CD4-positive, alpha-beta T cell (primary cell): ENCODE measurements at regions not wholly inside any gene's neighbourhood (a gene's known extent, or its start where the extent isn't known, plus 50 kb on each side); places are given as distances from the start of the nearest gene placed in this dataset.
"Not testable (repeated sequence)": the region's sequence is repeated elsewhere in the genome, so short reads cannot be mapped to it uniquely, and the experiment has no call there.

Source experiments
- ATAC-seq: fragments of 200-7000 bp; cut with Tn5 transposase; one replicate; pipeline ENCODE4 v1.10.0; 2022; ENCODE audit warnings: mild to moderate bottlenecking; ENCODE audit not compliant: poor library complexity
- CTCF ChIA-PET: fragments of 350-600 bp; sonication (Branson Sonifier 250); formaldehyde crosslinking; loops from one replicate; lab custom pipeline; 2021; ENCODE audit warnings: antibody characterized with exemption, inconsistent platforms; lab: Charles Lee
- POLR2A ChIA-PET: fragments of 350-600 bp; sonication (Branson Sonifier 250); formaldehyde crosslinking; loops from one replicate; lab custom pipeline; 2021; ENCODE audit warnings: antibody characterized with exemption, inconsistent platforms; lab: Charles Lee
- DNase-seq, 14 experiments: peaks; one replicate each; pipeline ENCODE4 v3.0.0-alpha.2; 2013 to 2020; ENCODE audit warnings: mixed read lengths in 2 of 14
- H3K27ac ChIP-seq, 2 donors: one replicate each; pipeline versions ENCODE4 v1.5.1 to v1.7.0; 2013; ENCODE audit warnings: low read length in 2 of 2, low read depth in 1 of 2, mild to moderate bottlenecking in 1 of 2
- H3K27me3 ChIP-seq, 2 experiments: 1 replicate in 1 of 2; 2 replicates in 1 of 2; pipeline versions ENCODE4 v1.6.1 to v1.7.0; 2013; ENCODE audit warnings: low read length in 2 of 2, control low read depth in 1 of 2, mild to moderate bottlenecking in 1 of 2, moderate library complexity in 1 of 2; ENCODE audit not compliant: insufficient read depth in 2 of 2, control insufficient read depth in 1 of 2
- H3K36me3 ChIP-seq: one replicate; pipeline ENCODE4 v1.6.1; 2013; ENCODE audit warnings: low read length, control low read depth; ENCODE audit not compliant: insufficient read depth
- H3K4me1 ChIP-seq: one replicate; pipeline ENCODE4 v1.6.1; 2013; ENCODE audit warnings: low read length, control low read depth; ENCODE audit not compliant: insufficient read depth
- H3K4me3 ChIP-seq: one replicate; pipeline ENCODE4 v1.5.1; 2013; ENCODE audit warnings: mild to moderate bottlenecking, low read length, moderate library complexity
- H3K9me3 ChIP-seq, 2 experiments: 1 replicate in 1 of 2; 2 replicates in 1 of 2; pipeline versions ENCODE4 v1.6.1 to v1.7.0; 2013; ENCODE audit warnings: low read length in 2 of 2, mild to moderate bottlenecking in 2 of 2, control low read depth in 1 of 2, moderate library complexity in 1 of 2; ENCODE audit not compliant: control insufficient read depth in 1 of 2, insufficient read depth in 1 of 2
- H3K27ac Mint-ChIP-seq: one replicate; pipeline ENCODE4 v1.8.0; 2020; ENCODE audit warnings: mixed read lengths
- H3K27me3 Mint-ChIP-seq: one replicate; pipeline ENCODE4 v1.8.0; 2021; ENCODE audit warnings: mixed read lengths
- H3K36me3 Mint-ChIP-seq: one replicate; pipeline ENCODE4 v1.8.0; 2021; ENCODE audit warnings: low read depth, mixed read lengths
- H3K4me1 Mint-ChIP-seq: one replicate; pipeline ENCODE4 v1.8.0; 2021; ENCODE audit warnings: low read depth, mixed read lengths
- H3K4me3 Mint-ChIP-seq: one replicate; pipeline ENCODE4 v1.8.0; 2020; ENCODE audit warnings: mild to moderate bottlenecking, mixed read lengths
- H3K9me3 Mint-ChIP-seq: one replicate; pipeline ENCODE4 v1.8.0; 2020; ENCODE audit warnings: mixed read lengths
- intact Hi-C, 2 experiments: fragments of 100-400 bp; cut with DNase I in 1 of 2; cut with micrococcal nuclease in 1 of 2; formaldehyde crosslinking; loops; one replicate each; pipeline versions ENCODE4 v1.15.1 to v1.9.0; 2023 to 2025; cut with DNase I, micrococcal nuclease
- TF ChIP-seq, protein P1 (sequence below): fragments of 200-600 bp; IDR thresholded peaks from one replicate; pipeline ENCODE4 v1.8.0; 2022; ENCODE audit warnings: antibody characterized with exemption, mild to moderate bottlenecking

DNA sequence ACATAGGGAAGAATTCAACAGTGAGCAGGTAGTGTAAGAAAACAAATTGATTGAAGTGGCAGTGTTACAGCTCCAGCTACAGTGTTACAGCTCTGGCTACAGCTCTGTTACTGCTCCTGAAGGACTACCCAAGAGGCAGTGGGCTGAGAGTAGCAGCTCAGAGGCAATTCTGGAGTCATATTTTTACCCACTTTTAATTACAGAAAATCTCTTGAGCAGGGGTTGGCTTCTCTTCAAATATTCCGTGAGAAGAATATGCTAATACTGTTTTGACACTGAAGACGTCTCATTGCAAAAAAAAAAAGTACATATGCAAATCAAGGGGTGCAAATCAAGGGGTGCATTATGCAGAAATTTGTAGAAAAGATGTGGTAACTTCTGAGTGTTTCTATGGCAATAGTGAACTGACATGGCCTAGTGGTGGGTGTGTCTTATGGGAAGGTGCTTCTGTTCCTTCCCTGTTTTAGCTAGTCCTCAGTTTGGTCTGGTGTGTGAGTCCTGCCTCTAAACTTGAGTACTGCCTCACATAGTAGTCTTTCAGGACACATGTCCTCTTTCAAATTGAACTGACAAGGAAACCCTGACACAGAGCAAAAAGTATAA lies 630.8 kb upstream of the AMELY start:
- Histone ChIP-seq H3K4me1 (no peaks in the 10 kb centered on the region), H3K27me3 (no peaks in the 10 kb centered on the region), H3K27ac (no peak overlapping the region), H3K36me3 (no peaks in the 10 kb centered on the region), H3K9me3 (no peaks in the 10 kb centered on the region), H3K4me3 (no peak overlapping the region)
- POLR2A ChIA-PET = no interaction called here
- TF ChIP-seq, protein P1, sequence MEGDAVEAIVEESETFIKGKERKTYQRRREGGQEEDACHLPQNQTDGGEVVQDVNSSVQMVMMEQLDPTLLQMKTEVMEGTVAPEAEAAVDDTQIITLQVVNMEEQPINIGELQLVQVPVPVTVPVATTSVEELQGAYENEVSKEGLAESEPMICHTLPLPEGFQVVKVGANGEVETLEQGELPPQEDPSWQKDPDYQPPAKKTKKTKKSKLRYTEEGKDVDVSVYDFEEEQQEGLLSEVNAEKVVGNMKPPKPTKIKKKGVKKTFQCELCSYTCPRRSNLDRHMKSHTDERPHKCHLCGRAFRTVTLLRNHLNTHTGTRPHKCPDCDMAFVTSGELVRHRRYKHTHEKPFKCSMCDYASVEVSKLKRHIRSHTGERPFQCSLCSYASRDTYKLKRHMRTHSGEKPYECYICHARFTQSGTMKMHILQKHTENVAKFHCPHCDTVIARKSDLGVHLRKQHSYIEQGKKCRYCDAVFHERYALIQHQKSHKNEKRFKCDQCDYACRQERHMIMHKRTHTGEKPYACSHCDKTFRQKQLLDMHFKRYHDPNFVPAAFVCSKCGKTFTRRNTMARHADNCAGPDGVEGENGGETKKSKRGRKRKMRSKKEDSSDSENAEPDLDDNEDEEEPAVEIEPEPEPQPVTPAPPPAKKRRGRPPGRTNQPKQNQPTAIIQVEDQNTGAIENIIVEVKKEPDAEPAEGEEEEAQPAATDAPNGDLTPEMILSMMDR = no peak
- ATAC-seq = no peak
- H3K4me3 Mint-ChIP-seq = no peak overlapping the region
- no peaks in the 10 kb centered on the region for H3K4me1 Mint-ChIP-seq
- H3K27me3 Mint-ChIP-seq = peaks cover 7% of the 10 kb centered on the region
- intact Hi-C loops = no loop called here
- H3K9me3 Mint-ChIP-seq = no peaks in the 10 kb centered on the region
- DNase-seq = no peak
- no peaks in the 10 kb centered on the region for H3K36me3 Mint-ChIP-seq
- H3K27ac Mint-ChIP-seq = no peak overlapping the region
- CTCF ChIA-PET = no interaction called here

DNA sequence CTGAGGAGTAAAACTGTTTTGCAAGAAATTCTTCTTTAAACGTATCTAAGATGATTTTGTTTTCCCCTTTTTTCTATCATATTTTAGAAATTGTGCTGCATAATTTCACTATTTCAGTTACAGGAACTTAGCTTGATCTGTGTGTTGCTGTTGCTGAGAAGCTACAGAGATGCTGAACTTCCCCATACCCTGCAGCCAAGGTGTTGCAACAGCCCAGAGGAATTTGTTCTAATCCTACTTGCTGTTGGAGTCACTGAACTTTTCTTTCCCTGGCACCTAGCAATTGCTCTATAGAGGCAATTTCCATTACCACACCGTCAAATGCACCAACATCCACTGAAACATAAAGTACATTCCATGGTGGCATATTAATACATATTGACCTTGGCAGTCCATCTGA lies 617.8 kb upstream of the AMELY start:
- Histone ChIP-seq H3K36me3 (no peaks in the 10 kb centered on the region), H3K27ac (no peak overlapping the region), H3K9me3 (no peaks in the 10 kb centered on the region), H3K4me1 (no peaks in the 10 kb centered on the region), H3K27me3 (no peaks in the 10 kb centered on the region), H3K4me3 (no peak overlapping the region)
- DNase-seq = no peak
- Mint-ChIP-seq H3K27ac (no peak overlapping the region), H3K4me1 (no peaks in the 10 kb centered on the region), H3K9me3 (no peaks in the 10 kb centered on the region), H3K4me3 (no peak overlapping the region), H3K36me3 (no peaks in the 10 kb centered on the region), H3K27me3 (peaks cover 19% of the 10 kb centered on the region)
- TF ChIP-seq, protein P1 = no peak
- ChIA-PET CTCF (no interaction called here), POLR2A (no interaction called here)
- intact Hi-C loops = no loop called here
- no peak for ATAC-seq

DNA sequence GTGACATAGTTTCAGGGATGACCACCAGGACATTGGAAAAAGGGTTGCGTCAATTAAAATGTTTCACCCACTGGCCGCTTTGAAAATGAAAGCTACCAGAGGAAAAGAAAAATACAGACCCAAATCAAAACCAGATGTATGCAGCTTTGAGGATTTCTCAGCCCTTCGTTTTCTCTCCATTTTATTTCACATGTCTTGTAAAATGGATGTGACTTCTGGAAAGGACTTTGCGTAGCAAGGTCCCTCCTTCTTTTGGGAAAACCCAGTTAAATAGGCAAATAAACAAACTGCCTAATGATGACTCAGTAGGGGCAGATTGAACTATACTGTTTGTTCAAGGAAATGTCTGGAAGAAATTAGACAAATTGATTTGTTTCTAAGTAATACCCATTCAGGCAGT lies 616.0 kb upstream of the AMELY start:
- CTCF ChIA-PET, ATAC-seq: not testable (repeated sequence)

DNA sequence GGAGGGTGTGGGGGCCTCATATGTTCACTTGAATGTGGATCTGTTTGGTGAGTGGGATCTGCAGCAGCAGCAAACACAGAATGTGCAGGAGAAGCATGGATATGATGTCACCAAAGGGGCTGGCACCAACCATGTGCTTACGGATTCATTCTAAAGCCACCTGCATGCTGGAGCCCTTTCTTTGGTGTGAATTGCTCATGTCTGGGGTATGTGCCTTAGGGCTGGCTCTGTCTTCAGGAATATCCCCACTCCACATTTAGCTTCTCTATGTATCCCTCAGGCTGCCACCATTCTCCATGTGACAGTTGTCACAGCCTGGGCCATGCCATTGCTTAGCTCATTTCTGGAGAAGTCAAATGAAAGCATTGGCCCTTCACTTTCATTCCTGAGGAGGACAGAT lies 606.8 kb upstream of the AMELY start:
- DNase-seq (no peak), ATAC-seq (no peak)
- no peaks in the 10 kb centered on the region for H3K36me3 ChIP-seq
- H3K27ac Mint-ChIP-seq = no peak overlapping the region
- H3K9me3 Mint-ChIP-seq = no peaks in the 10 kb centered on the region
- no peaks in the 10 kb centered on the region for H3K27me3 Mint-ChIP-seq
- no peaks in the 10 kb centered on the region for H3K4me1 ChIP-seq
- ChIA-PET POLR2A (no interaction called here), CTCF (no interaction called here)
- TF ChIP-seq, protein P1 = no peak
- no peaks in the 10 kb centered on the region for H3K27me3 ChIP-seq
- intact Hi-C loops = no loop called here
- H3K27ac ChIP-seq = no peak overlapping the region
- H3K4me3 ChIP-seq = no peak overlapping the region
- no peaks in the 10 kb centered on the region for H3K9me3 ChIP-seq
- H3K4me1 Mint-ChIP-seq = no peaks in the 10 kb centered on the region
- H3K36me3 Mint-ChIP-seq = no peaks in the 10 kb centered on the region
- no peak overlapping the region for H3K4me3 Mint-ChIP-seq

More for the DNA sequence above, 616.0 kb upstream of the AMELY start:
- H3K36me3 Mint-ChIP-seq, intact Hi-C loops, H3K27me3 ChIP-seq, H3K4me1 ChIP-seq, H3K27ac ChIP-seq, H3K9me3 Mint-ChIP-seq, DNase-seq, POLR2A ChIA-PET, H3K36me3 ChIP-seq, H3K27ac Mint-ChIP-seq, H3K4me3 ChIP-seq, H3K4me1 Mint-ChIP-seq, H3K9me3 ChIP-seq, H3K4me3 Mint-ChIP-seq: not testable (repeated sequence)
- H3K27me3 Mint-ChIP-seq = peaks cover 19% of the 10 kb centered on the region
